ENCODE measurements at regions not wholly inside any gene's neighbourhood (a gene's known extent, or its start where the extent isn't known, plus 50 kb on each side); places are given as distances from the start of the nearest gene placed in this dataset.

- no peak overlapping the region for H2AFZ ChIP-seq (ENCODE audit: low read length)
- 0 out of 2 replicates have a peak overlapping the region, but pooled peaks have one; percentile 92 for H3K27ac ChIP-seq (ENCODE audit: low read depth, low read length)
- no peak for TF ChIP-seq RAD21 (IDR thresholded peaks at IDR 0.05 in 1 of 2, conservative IDR thresholded peaks at IDR 0.05 in 1 of 2; ENCODE audit: low read depth in 2 of 2, low read length in 2 of 2)
These were observed 77.5 kb downstream of the MAGED4 start for GRCh38 chrX:52262195-52262546.

More at GRCh38 chrX:52262195-52262546, 77.5 kb downstream of the MAGED4 start:
- no peak overlapping the region for H3K56ac ChIP-seq (replicated peaks; ENCODE audit: insufficient read length, low read depth, low read length)
- H3K4ac ChIP-seq (replicated peaks; ENCODE audit: insufficient read length, low read depth, low read length): no peak overlapping the region
- H3K9ac ChIP-seq (replicated peaks in 1 of 4; ENCODE audit: extremely low read depth in 1 of 4, low read depth in 3 of 4, low read length in 3 of 4): peak overlapping the region in 2 of 4 experiments; percentile 40 to 43; a peak in 3 of 7 replicates
- no peaks in the 10 kb centered on the region for H4K20me1 ChIP-seq (replicated peaks in 1 of 2; ENCODE audit: control insufficient read depth in 1 of 2, insufficient read depth in 2 of 2, low read length in 2 of 2)
- peak overlapping the region; percentile 40 to 74 (median 71) for H3K4me3 ChIP-seq (ENCODE audit: extremely low read depth in 1 of 4, insufficient read depth in 2 of 4, low read depth in 3 of 4, low read length in 4 of 4)
- H4K5ac ChIP-seq (ENCODE audit: insufficient read length, low read depth, low read length): peak overlapping the region; percentile 76
- H2BK12ac ChIP-seq (ENCODE audit: low read depth, low read length): no peak overlapping the region
- H2BK20ac ChIP-seq (ENCODE audit: low read length): no peak overlapping the region
- H3K79me1 ChIP-seq (ENCODE audit: low read depth, low read length): no peaks in the 10 kb centered on the region
- H3K23ac ChIP-seq (ENCODE audit: insufficient read length): no peak overlapping the region
- 4% methylated on average over 9 of the region's 19 CpGs; no CpG with 5 or more reads in 1 of the 2 experiments for WGBS, 2 experiments (ENCODE audit: extremely low coverage in 1 of 2, insufficient coverage in 1 of 2, insufficient read length in 1 of 2, insufficient replicate concordance in 2 of 2, low coverage in 1 of 2, low lambda C conversion rate in 2 of 2, missing lambda C conversion rate in 1 of 2)
- peaks cover 3% of the 10 kb centered on the region; the same call in 1 of the 2 replicates for H3K23me2 ChIP-seq (ENCODE audit: low read depth, low read length)
- ChIA-PET POLR2A (ENCODE audit: partially characterized antibody) (interaction anchor here (0.6 kb wide), 2 partner anchors 719 to 1113 kb away, joined by 3 read pairs; no protein-coding TSS in a partner anchor), CTCF (ENCODE audit: partially characterized antibody) (interaction anchor here (0.8 to 1.4 kb wide), 4 partner anchors 14 to 621 kb away, joined by 3 to 4 read pairs (median 3); no protein-coding TSS in a partner anchor)
- no peak overlapping the region for H2AK5ac ChIP-seq (ENCODE audit: low read depth, low read length)
- no peak overlapping the region for H2BK120ac ChIP-seq (replicated peaks; ENCODE audit: low read depth, low read length)
- no peak overlapping the region for H4K91ac ChIP-seq (replicated peaks; ENCODE audit: insufficient read length, low read length)
- no peak overlapping the region for H2BK15ac ChIP-seq (ENCODE audit: low read length)
- no peaks in the 10 kb centered on the region; a peak in 1 of 7 replicates for H3K4me1 ChIP-seq (replicated peaks in 1 of 4; ENCODE audit: control insufficient read depth in 3 of 4, insufficient read depth in 4 of 4, low read length in 3 of 4)
- no peak for FAIRE-seq
- DNase-seq (ENCODE audit: low read depth in 1 of 2, low spot score in 2 of 2): no peak
- no peaks in the 10 kb centered on the region for H3K36me3 ChIP-seq (ENCODE audit: control insufficient read depth in 2 of 4, insufficient read depth in 4 of 4, low read length in 3 of 4)
- no peak overlapping the region; the same call in 1 of the 2 replicates for H4K8ac ChIP-seq (ENCODE audit: extremely low read depth, insufficient read depth, low read length)
- no peaks in the 10 kb centered on the region for H3K79me2 ChIP-seq (ENCODE audit: control insufficient read depth in 1 of 2, insufficient read depth in 2 of 2, low read length in 2 of 2)
- no peak overlapping the region for H2BK5ac ChIP-seq (ENCODE audit: low read depth, low read length)
- H3K4me2 ChIP-seq (ENCODE audit: insufficient read depth in 1 of 2, low read depth in 2 of 2, low read length in 2 of 2): peak overlapping the region; percentile 65 to 89
- H3K9me3 ChIP-seq (ENCODE audit: insufficient read depth in 2 of 2, low read depth in 1 of 2, low read length in 1 of 2): no peaks in the 10 kb centered on the region
- H3K18ac ChIP-seq (ENCODE audit: extremely low read depth, low read length): no peak overlapping the region
- no peak overlapping the region for H3K14ac ChIP-seq (ENCODE audit: insufficient read length)
- no peaks in the 10 kb centered on the region for H3K27me3 ChIP-seq (replicated peaks in 1 of 4; ENCODE audit: control insufficient read depth in 3 of 4, extremely low read depth in 1 of 4, insufficient read depth in 3 of 4, low read length in 3 of 4)
